ENCODE measurements at regions not wholly inside any gene's neighbourhood (a gene's known extent, or its start where the extent isn't known, plus 50 kb on each side); places are given as distances from the start of the nearest gene placed in this dataset.

- DNase-seq (ENCODE audit: low spot score in 2 of 2, unreplicated experiment in 2 of 2), result no peak
- Mint-ChIP-seq H3K9me3 (peaks cover 4% of the 10 kb centered on the region), H3K27me3 (ENCODE audit: low read depth) (no peaks in the 10 kb centered on the region), H3K27ac (no peak overlapping the region), H3K36me3 (no peaks in the 10 kb centered on the region), H3K4me1 (peaks cover 48% of the 10 kb centered on the region), H3K4me3 (no peak overlapping the region)
- no peak for TF ChIP-seq CTCF (IDR thresholded peaks at IDR 0.05; ENCODE audit: unreplicated experiment)
Observed at GRCh38 chr12:89877136-89877535, 168.5 kb upstream of the ATP2B1 start.

GRCh38 chr12:89875809-89876208 lies 167.2 kb upstream of the ATP2B1 start:
- no peak for DNase-seq (ENCODE audit: low spot score in 2 of 2, unreplicated experiment in 2 of 2)
- Mint-ChIP-seq H3K4me1 (peaks cover 43% of the 10 kb centered on the region), H3K36me3 (peaks cover 5% of the 10 kb centered on the region), H3K27me3 (ENCODE audit: low read depth) (no peaks in the 10 kb centered on the region), H3K4me3 (no peak overlapping the region), H3K9me3 (peaks cover 12% of the 10 kb centered on the region), H3K27ac (no peak overlapping the region)
- TF ChIP-seq CTCF (IDR thresholded peaks at IDR 0.05; ENCODE audit: unreplicated experiment), result no peak

- H3K27me3 Mint-ChIP-seq (ENCODE audit: low read depth), result no peaks in the 10 kb centered on the region
- no peak for DNase-seq (ENCODE audit: low spot score in 2 of 2, unreplicated experiment in 2 of 2)
- peaks cover 41% of the 10 kb centered on the region for H3K4me1 Mint-ChIP-seq
- peaks cover 15% of the 10 kb centered on the region for H3K9me3 Mint-ChIP-seq
- H3K36me3 Mint-ChIP-seq, result peaks cover 5% of the 10 kb centered on the region
- no peak overlapping the region for H3K4me3 Mint-ChIP-seq
- H3K27ac Mint-ChIP-seq, result no peak overlapping the region
- no peak for TF ChIP-seq CTCF (IDR thresholded peaks at IDR 0.05; ENCODE audit: unreplicated experiment)
Observed at GRCh38 chr12:89875225-89875624, 166.6 kb upstream of the ATP2B1 start.

GRCh38 chr12:89874146-89874545 lies 165.5 kb upstream of the ATP2B1 start:
- no peak for DNase-seq (ENCODE audit: low spot score in 2 of 2, unreplicated experiment in 2 of 2)
- Mint-ChIP-seq H3K36me3 (peaks cover 10% of the 10 kb centered on the region), H3K27me3 (ENCODE audit: low read depth) (no peaks in the 10 kb centered on the region), H3K4me3 (no peak overlapping the region), H3K9me3 (peaks cover 25% of the 10 kb centered on the region), H3K4me1 (peaks cover 40% of the 10 kb centered on the region), H3K27ac (no peak overlapping the region)
- no peak for TF ChIP-seq CTCF (IDR thresholded peaks at IDR 0.05; ENCODE audit: unreplicated experiment)

- DNase-seq (ENCODE audit: low spot score in 2 of 2, unreplicated experiment in 2 of 2), result no peak
- no peak for TF ChIP-seq CTCF (IDR thresholded peaks at IDR 0.05; ENCODE audit: unreplicated experiment)
- no peak overlapping the region for H3K27ac Mint-ChIP-seq
- no peak overlapping the region for H3K4me3 Mint-ChIP-seq
- peaks cover 10% of the 10 kb centered on the region for H3K36me3 Mint-ChIP-seq
- H3K4me1 Mint-ChIP-seq, result peaks cover 37% of the 10 kb centered on the region
- H3K27me3 Mint-ChIP-seq (ENCODE audit: low read depth), result no peaks in the 10 kb centered on the region
- peaks cover 25% of the 10 kb centered on the region for H3K9me3 Mint-ChIP-seq
Observed at GRCh38 chr12:89873745-89874144, 165.1 kb upstream of the ATP2B1 start.

Data from mesothelial cell of epicardium (in vitro differentiated cells).